Skeletal muscle satellite cell (primary cell): ENCODE measurements at regions not wholly inside any gene's neighbourhood (a gene's known extent, or its start where the extent isn't known, plus 50 kb on each side); places are given as distances from the start of the nearest gene placed in this dataset.

Experiments
- H3K27me3 ChIP-seq: 2 replicates; pipeline ENCODE4 v1.7.0; 2013; ENCODE audit warnings: low read length; ENCODE audit not compliant: control insufficient read depth, insufficient read depth
- H3K36me3 ChIP-seq: 2 replicates; pipeline ENCODE4 v1.7.0; 2013; ENCODE audit warnings: mild to moderate bottlenecking, control low read depth, low read length; ENCODE audit not compliant: insufficient read depth
- H3K4me1 ChIP-seq: 2 replicates; pipeline ENCODE4 v1.7.0; 2013; ENCODE audit warnings: low read length; ENCODE audit not compliant: control insufficient read depth, insufficient read depth
- H3K4me2 ChIP-seq: 2 replicates; pipeline ENCODE4 v1.7.0; 2013; ENCODE audit warnings: mild to moderate bottlenecking, low read length
- H3K4me3 ChIP-seq: 2 replicates; pipeline ENCODE4 v1.7.0; 2013; ENCODE audit warnings: low read length
- H3K9ac ChIP-seq: 2 replicates; pipeline ENCODE4 v1.7.0; 2013; ENCODE audit warnings: mild to moderate bottlenecking, low read depth, low read length, moderate library complexity
- H3K9me3 ChIP-seq: replicated peaks from 2 replicates; pipeline ENCODE4 v1.7.0; 2013; ENCODE audit warnings: mild to moderate bottlenecking, control low read depth, low read length

GRCh38 chr12:46108721-46109120 lies 118.3 kb upstream of the SCAF11 start:
- Histone ChIP-seq H3K9ac (no peak overlapping the region), H3K4me1 (no peaks in the 10 kb centered on the region), H3K36me3 (no peaks in the 10 kb centered on the region), H3K27me3 (no peaks in the 10 kb centered on the region), H3K4me2 (no peak overlapping the region), H3K4me3 (no peak overlapping the region), H3K9me3 (no peaks in the 10 kb centered on the region)

GRCh38 chr12:46107591-46107990 lies 117.2 kb upstream of the SCAF11 start:
- Histone ChIP-seq H3K4me1 (no peaks in the 10 kb centered on the region), H3K9me3 (no peaks in the 10 kb centered on the region), H3K4me3 (no peak overlapping the region), H3K27me3 (no peaks in the 10 kb centered on the region), H3K4me2 (no peak overlapping the region), H3K36me3 (no peaks in the 10 kb centered on the region), H3K9ac (no peak overlapping the region)

DNA sequence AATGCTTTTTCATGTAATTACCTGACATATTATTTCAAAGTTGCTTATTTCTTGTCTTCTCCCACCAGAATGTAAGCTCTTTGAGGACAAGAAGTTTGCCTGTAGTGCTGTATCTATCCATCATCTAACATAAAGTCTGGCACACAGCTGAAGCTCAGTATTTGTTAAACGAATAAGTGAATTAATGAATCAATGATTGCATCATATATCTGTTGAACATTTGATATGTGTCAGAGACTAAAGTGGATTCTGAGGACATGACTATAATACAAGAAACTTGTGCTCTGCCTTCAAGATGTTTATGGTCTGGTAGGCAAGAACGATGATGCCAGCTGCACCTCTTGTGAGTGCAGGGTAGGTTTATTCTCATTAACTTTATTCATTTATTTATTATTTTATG lies 115.4 kb upstream of the SCAF11 start:
- no peak overlapping the region for H3K4me2 ChIP-seq
- H3K27me3 ChIP-seq: no peaks in the 10 kb centered on the region
- no peaks in the 10 kb centered on the region for H3K9me3 ChIP-seq
- no peak overlapping the region for H3K9ac ChIP-seq
- H3K4me3 ChIP-seq: no peak overlapping the region
- no peaks in the 10 kb centered on the region for H3K36me3 ChIP-seq
- peaks cover 3% of the 10 kb centered on the region for H3K4me1 ChIP-seq

DNA sequence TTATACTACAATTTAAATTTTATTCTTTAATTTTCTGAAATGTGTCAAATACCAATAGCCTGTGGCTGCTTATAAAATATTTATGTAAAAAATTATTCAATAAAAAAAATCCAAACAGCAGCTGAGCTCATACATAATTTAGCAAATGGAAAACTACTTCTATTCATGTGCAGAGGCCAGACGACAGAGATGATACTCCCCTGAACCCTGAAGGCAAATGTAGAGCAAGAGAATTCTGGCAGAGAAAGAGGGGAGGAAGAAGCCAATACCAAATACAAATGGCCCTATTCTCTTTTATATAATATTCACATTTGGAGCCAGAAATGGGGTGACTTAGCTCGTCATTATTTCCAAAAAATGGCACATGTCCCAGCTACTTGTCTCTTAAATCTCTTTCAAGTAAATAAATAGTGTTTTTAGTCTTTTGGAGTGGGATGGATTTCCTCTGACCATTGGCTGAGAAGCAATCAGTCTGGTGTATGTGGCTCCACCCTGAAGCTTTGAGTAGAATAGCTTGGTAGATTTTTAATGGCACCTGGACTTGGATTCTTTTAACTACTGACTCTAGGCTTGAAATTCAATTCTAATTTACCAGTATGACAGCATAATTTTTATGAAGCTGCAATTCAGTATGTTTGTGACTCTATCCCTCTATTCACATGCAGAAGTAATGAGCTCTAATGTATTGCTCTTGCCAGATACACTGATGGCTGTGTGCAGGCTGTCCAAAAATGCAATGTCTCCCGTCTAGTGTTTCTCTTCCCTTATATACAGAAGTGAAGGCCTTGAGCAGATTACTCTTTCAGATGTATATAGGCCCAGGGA lies 113.4 kb upstream of the SCAF11 start:
- Histone ChIP-seq H3K4me3 (no peak overlapping the region), H3K27me3 (peaks cover 2% of the 10 kb centered on the region), H3K9me3 (no peaks in the 10 kb centered on the region), H3K9ac (no peak overlapping the region), H3K36me3 (no peaks in the 10 kb centered on the region), H3K4me1 (peaks cover 3% of the 10 kb centered on the region), H3K4me2 (no peak overlapping the region)

DNA sequence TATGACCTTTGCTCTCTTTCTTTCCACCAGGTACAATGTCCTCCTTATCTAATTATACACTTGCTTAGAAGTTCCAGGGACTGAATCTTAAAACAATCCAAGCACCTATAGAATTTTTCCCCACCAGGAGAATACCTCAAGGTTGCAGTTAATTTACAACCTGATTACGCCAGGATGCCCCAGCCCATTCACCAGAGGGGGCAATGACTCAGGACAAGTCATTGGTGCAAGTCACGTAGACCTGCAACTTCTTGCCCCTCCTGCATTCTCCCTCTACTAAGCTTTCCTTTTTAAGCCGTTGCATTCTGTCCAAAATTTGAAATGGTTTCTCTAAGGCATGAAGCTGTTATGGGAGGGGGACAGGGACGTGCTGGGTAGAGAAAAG lies 111.1 kb upstream of the SCAF11 start:
- Histone ChIP-seq H3K4me2 (no peak overlapping the region), H3K36me3 (no peaks in the 10 kb centered on the region), H3K4me1 (peaks cover 3% of the 10 kb centered on the region), H3K9ac (no peak overlapping the region), H3K9me3 (no peaks in the 10 kb centered on the region), H3K27me3 (peaks cover 8% of the 10 kb centered on the region), H3K4me3 (no peak overlapping the region)

- H3K4me3 ChIP-seq: no peak overlapping the region
Measured at GRCh38 chr12:46100551-46101484, 110.4 kb upstream of the SCAF11 start.

DNA sequence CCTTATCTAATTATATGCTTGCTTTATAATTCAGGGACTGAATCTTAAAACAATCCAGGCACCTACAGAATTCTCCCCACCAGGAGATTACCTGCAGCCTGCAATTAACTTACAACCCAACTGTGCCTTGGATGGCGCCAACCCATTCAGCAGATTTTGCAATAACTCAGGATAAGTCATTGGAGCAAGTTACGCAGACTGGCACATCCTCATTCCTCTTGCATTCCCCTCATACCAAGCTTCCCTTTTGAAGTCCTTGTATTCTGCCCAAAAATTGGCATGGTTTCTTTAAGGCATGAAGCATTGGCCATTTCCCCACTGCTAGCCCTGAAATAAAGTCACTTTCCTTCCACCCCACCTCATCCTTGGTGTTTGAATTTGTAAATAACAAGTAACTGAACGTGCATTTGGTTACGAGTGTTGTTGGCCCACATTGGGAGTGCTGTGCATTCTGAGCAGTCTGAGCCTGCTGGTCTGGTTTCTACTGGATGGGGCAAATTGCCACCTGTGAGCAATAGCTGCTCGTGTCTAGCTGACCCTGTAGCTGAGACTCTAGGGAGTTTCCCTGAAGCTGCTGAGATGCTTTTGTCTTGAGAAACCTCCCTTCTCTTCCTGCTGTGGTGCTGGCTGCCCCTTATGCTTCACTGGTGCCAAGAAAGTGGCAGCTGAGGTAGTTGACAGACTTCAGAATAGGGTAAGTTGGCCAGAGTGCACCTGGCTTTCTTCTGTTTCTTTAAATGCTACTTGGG lies 99.2 kb upstream of the SCAF11 start:
- no peaks in the 10 kb centered on the region for H3K36me3 ChIP-seq
- H3K4me1 ChIP-seq: no peaks in the 10 kb centered on the region
- no peak overlapping the region for H3K4me2 ChIP-seq
- peaks cover 8% of the 10 kb centered on the region for H3K9me3 ChIP-seq
- no peak overlapping the region for H3K9ac ChIP-seq
- H3K4me3 ChIP-seq: no peak overlapping the region
- peaks cover 11% of the 10 kb centered on the region for H3K27me3 ChIP-seq

More at GRCh38 chr12:46100551-46101484, 110.4 kb upstream of the SCAF11 start:
- peaks cover 8% of the 10 kb centered on the region for H3K27me3 ChIP-seq
- H3K9ac ChIP-seq: no peak overlapping the region
- H3K4me1 ChIP-seq: peaks cover 3% of the 10 kb centered on the region
- H3K9me3 ChIP-seq: no peaks in the 10 kb centered on the region
- no peak overlapping the region for H3K4me2 ChIP-seq
- no peaks in the 10 kb centered on the region for H3K36me3 ChIP-seq

GRCh38 chr12:46087916-46088439 lies 97.6 kb upstream of the SCAF11 start:
- no peak overlapping the region for H3K9ac ChIP-seq

DNA sequence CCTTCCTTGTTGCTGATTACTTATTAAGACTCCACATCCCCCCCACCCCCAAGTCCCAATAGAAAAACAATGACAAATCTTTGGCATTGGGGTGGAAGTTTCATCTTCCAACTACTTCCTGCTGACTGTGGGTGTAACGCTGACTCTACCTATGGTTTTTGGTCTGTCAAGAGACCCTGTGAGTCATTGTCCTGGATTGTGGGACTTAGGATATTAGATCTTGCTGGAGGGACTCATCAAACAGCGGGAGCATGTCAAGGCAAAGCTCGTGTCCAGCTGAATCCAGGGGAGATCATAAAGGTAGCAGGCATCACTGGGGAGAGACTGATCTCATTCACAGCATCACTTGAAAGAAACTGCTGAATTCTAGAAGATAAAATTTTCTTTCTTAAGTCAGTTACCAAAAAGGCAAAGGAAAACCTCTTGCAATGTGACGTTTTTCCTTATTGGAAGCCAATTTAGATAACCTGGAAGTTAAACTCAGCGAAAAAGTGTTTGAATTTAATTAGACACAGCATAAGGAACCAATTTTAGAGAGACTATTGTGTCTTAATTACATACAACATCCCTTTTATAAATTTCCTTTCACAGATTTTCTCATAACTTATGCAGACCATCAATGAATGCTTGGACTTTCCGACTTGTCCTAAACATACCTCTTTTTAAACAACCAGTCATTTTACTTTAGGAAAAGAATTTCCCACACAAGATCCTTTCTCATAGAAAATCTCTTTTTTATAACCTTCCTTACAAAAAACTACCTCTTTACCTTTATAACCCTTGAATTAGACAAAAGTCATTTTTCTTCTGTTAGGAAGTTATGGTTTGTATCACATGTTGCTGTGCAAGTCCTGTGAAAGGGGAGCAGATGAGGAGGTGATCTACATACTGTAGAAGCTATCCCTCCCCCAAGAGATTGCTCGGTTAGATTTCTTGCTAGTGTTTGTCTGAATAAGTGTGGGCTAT lies 94.6 kb upstream of the SCAF11 start:
- Histone ChIP-seq H3K9me3 (peaks cover 10% of the 10 kb centered on the region), H3K4me3 (no peak overlapping the region), H3K9ac (no peak overlapping the region), H3K4me2 (no peak overlapping the region), H3K4me1 (no peaks in the 10 kb centered on the region), H3K27me3 (no peaks in the 10 kb centered on the region), H3K36me3 (no peaks in the 10 kb centered on the region)

More at GRCh38 chr12:46087916-46088439, 97.6 kb upstream of the SCAF11 start:
- Histone ChIP-seq H3K4me3 (no peak overlapping the region), H3K4me1 (no peaks in the 10 kb centered on the region), H3K9me3 (peaks cover 10% of the 10 kb centered on the region), H3K27me3 (peaks cover 2% of the 10 kb centered on the region), H3K36me3 (no peaks in the 10 kb centered on the region), H3K4me2 (no peak overlapping the region)

DNA sequence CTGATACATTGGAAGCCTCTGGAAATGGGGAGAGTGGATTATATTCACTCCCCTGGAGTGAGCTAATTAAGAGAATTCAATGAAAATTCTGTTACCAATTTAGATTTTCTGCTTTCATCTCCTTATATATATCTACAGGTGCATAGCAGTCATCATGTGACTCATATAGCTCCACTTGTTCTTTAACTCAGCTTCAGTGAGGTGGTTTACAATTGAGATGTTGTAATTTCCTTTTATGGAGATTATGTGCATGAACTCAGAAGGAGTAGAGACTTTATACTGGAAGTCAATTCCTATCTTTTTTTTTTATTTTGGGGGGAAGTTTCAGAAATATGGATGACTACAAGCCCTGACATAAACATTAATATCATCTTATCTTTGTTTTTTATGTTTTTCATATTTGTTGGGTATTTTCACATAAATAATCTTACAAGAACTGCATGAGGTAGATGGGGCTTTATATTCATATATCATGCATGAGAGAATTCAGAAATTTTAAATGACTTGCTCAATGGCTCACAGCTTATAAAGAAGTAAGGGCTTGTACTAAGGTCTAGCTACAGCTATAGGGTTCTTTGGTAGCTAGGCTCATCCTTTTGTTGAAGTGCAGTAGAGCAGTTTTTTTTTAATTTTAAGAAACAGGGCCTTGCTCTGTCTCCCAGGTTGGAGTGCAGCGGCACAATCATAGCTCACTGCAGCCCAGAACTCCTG lies 92.3 kb upstream of the SCAF11 start:
- Histone ChIP-seq H3K4me3 (no peak overlapping the region), H3K9me3 (peaks cover 10% of the 10 kb centered on the region), H3K4me1 (no peaks in the 10 kb centered on the region), H3K9ac (no peak overlapping the region), H3K36me3 (no peaks in the 10 kb centered on the region), H3K27me3 (no peaks in the 10 kb centered on the region), H3K4me2 (no peak overlapping the region)
